Endothelial cell of umbilical vein (primary cell): ENCODE measurements at regions not wholly inside any gene's neighbourhood (a gene's known extent, or its start where the extent isn't known, plus 50 kb on each side); places are given as distances from the start of the nearest gene placed in this dataset.

Experiments
- BruUV-seq: library from RNA; stranded (reverse); fragments of 400-500 nt; replicated peaks from 2 replicates; lab custom pipeline; 2021; lab: Mats Ljungman, UMichigan
- CTCF ChIA-PET: fragments of 300-600, 350-600 bp; sonication (Branson Sonifier 250); formaldehyde crosslinking; loops from one replicate; lab custom pipeline; 2021; ENCODE audit warnings: antibody characterized with exemption, inconsistent platforms; lab: Charles Lee
- POLR2A ChIA-PET: fragments of 300-600, 350-600 bp; sonication (Branson Sonifier 250); formaldehyde crosslinking; loops from one replicate; lab custom pipeline; 2021; ENCODE audit warnings: antibody characterized with exemption, inconsistent platforms; lab: Charles Lee
- DNase-seq: peaks from one replicate; pipeline ENCODE4 v3.0.0-alpha.2; 2011; ENCODE audit warnings: low read depth, low spot score
- FAIRE-seq: peaks from 2 replicates; lab custom pipeline; 2011; peaks lifted over from hg19 to GRCh38; lab: Jason Lieb, UNC
- H2AFZ ChIP-seq: 2 replicates; pipeline ENCODE4 v1.6.0; 2012; ENCODE audit warnings: low read depth, low read length, control low read depth, inconsistent platforms
- H3K27ac ChIP-seq: 2 replicates; pipeline ENCODE4 v1.5.1; 2011; ENCODE audit warnings: low read depth, mild to moderate bottlenecking, control low read depth, low read length, moderate library complexity; ENCODE audit not compliant: insufficient read depth
- H3K27me3 ChIP-seq, 2 experiments: 2 replicates each; pipeline versions ENCODE4 v1.6.0 to v1.6.1; 2011; ENCODE audit warnings: low read length in 2 of 2, mixed read lengths in 1 of 2; ENCODE audit not compliant: control insufficient read depth in 2 of 2, insufficient read depth in 2 of 2
- H3K36me3 ChIP-seq, 2 experiments: 2 replicates in 1 of 2; 3 replicates in 1 of 2; pipeline ENCODE4 v1.5.1; 2011; ENCODE audit warnings: low read length in 2 of 2, mild to moderate bottlenecking in 1 of 2, moderate library complexity in 1 of 2; ENCODE audit not compliant: control insufficient read depth in 2 of 2, insufficient read depth in 2 of 2; ENCODE audit errors: extremely low read depth in 1 of 2
- H3K4me1 ChIP-seq: 3 replicates; pipeline ENCODE4 v1.5.1; 2011; ENCODE audit warnings: mild to moderate bottlenecking, low read length; ENCODE audit not compliant: control insufficient read depth, insufficient read depth; ENCODE audit errors: extremely low read depth
- H3K4me2 ChIP-seq: 2 replicates; pipeline ENCODE4 v1.6.1; 2011; ENCODE audit warnings: low read length, control low read depth, mixed read lengths; ENCODE audit not compliant: insufficient read depth
- H3K4me3 ChIP-seq, 3 experiments: fragments of 200-600 bp in 1 of 3; sonication (generic), shearing (Covaris generic) in 1 of 3; replicated peaks in 1 of 3; 2 replicates each; pipeline ENCODE4 v1.5.1; 2011 to 2016; ENCODE audit warnings: control low read depth in 3 of 3, low read length in 3 of 3, mild to moderate bottlenecking in 2 of 3, inconsistent platforms in 1 of 3, low read depth in 1 of 3, moderate library complexity in 1 of 3; ENCODE audit not compliant: insufficient read depth in 1 of 3
- H3K79me2 ChIP-seq: 2 replicates; pipeline ENCODE4 v1.6.0; 2012; ENCODE audit warnings: low read length, inconsistent platforms; ENCODE audit not compliant: control insufficient read depth, insufficient read depth
- H3K9ac ChIP-seq: replicated peaks from 2 replicates; pipeline ENCODE3; 2011; ENCODE audit warnings: low read length, control low read depth; ENCODE audit not compliant: insufficient read depth; ENCODE audit errors: extremely low read depth
- H3K9me1 ChIP-seq: replicated peaks from 3 replicates; pipeline ENCODE4 v1.6.0; 2011; ENCODE audit warnings: mild to moderate bottlenecking, low read length; ENCODE audit not compliant: control insufficient read depth, insufficient read depth; ENCODE audit errors: extremely low read depth
- H3K9me3 ChIP-seq: replicated peaks from 2 replicates; pipeline ENCODE4 v1.5.1; 2012; ENCODE audit warnings: low read length, inconsistent platforms; ENCODE audit not compliant: control insufficient read depth, insufficient read depth
- H4K20me1 ChIP-seq: replicated peaks from 2 replicates; pipeline ENCODE3; 2011; ENCODE audit warnings: mild to moderate bottlenecking, low read length; ENCODE audit not compliant: control insufficient read depth, insufficient read depth; ENCODE audit errors: extremely low read depth
- EZH2 ChIP-seq: IDR thresholded peaks from 2 replicates; pipeline ENCODE4 v1.6.1; 2012; ENCODE audit warnings: borderline replicate concordance, low read depth, mild to moderate bottlenecking, moderate library complexity, low read length, inconsistent platforms; ENCODE audit not compliant: severe bottlenecking
- FOS ChIP-seq: IDR thresholded peaks from 2 replicates; pipeline ENCODE4 v1.6.1; 2011; ENCODE audit warnings: mild to moderate bottlenecking, low read length, moderate library complexity, borderline replicate concordance; ENCODE audit not compliant: insufficient read depth
- GATA2 ChIP-seq: IDR thresholded peaks from 2 replicates; pipeline ENCODE4 v1.7.0; 2011; ENCODE audit warnings: low read depth, mild to moderate bottlenecking, moderate library complexity, mixed read lengths, low read length; ENCODE audit not compliant: insufficient read length, insufficient read depth
- JUN ChIP-seq: IDR thresholded peaks from 2 replicates; pipeline ENCODE4 v1.6.1; 2011; ENCODE audit warnings: borderline replicate concordance, low read depth; ENCODE audit not compliant: insufficient read length, insufficient read depth
- MYC ChIP-seq: IDR thresholded peaks from one replicate; pipeline ENCODE4 v1.6.1; 2011; ENCODE audit warnings: mild to moderate bottlenecking, low read depth, low read length
- POLR2A ChIP-seq: IDR thresholded peaks from 2 replicates; pipeline ENCODE4 v1.6.1; 2012; ENCODE audit warnings: low read depth, mild to moderate bottlenecking, control low read depth, low read length
- POLR2AphosphoS5 ChIP-seq: IDR thresholded peaks from 2 replicates; pipeline ENCODE4 v1.6.1; 2012; ENCODE audit warnings: low read depth, mild to moderate bottlenecking, control low read depth, low read length, moderate library complexity; ENCODE audit not compliant: insufficient read depth
- dilution Hi-C: fragments of 300-500 bp; cut with MboI; formaldehyde crosslinking; loops from one replicate; pipeline ENCODE4 v1.15.0; 2019; ENCODE audit warnings: low sequenced_read_pairs; ENCODE audit not compliant: extremely low pct_ligation_motif_present
- intact Hi-C: fragments of 100-400 bp; cut with micrococcal nuclease; formaldehyde crosslinking; loops from one replicate; pipeline ENCODE4 v1.10.0; 2022
- TF ChIP-seq, protein P1 (sequence below): IDR thresholded peaks from 2 replicates; pipeline ENCODE4 v1.6.1; 2011; ENCODE audit not compliant: insufficient read depth, insufficient read length
- TF ChIP-seq, protein P2 (sequence below), 2 donors: IDR thresholded peaks; 1 replicate in 1 of 2; 2 replicates in 1 of 2; pipeline ENCODE4 v1.5.1; 2011; ENCODE audit warnings: low read length in 2 of 2, mild to moderate bottlenecking in 2 of 2, moderate library complexity in 2 of 2, control low read depth in 1 of 2, inconsistent platforms in 1 of 2, low read depth in 1 of 2; ENCODE audit not compliant: insufficient read depth in 1 of 2; ENCODE audit errors: extremely low read depth in 1 of 2

DNA sequence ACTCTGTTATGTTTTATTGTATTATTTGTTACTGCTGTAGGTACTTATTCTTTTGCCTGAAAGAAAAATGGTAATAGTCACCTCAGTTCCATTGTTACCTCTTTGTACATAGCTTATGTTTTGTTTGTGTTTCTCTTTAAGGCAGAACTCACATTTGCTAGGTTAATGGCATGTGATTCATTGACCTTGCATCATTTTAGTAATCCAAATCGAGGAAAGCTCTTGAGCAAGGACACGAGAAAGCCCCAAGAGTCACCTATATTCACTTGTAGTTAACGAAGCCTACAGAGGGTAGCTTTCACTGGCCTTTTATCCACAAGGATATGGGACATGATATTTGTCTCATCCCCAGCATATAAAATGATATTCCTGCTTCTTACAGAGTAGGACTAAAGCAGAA lies 1765.2 kb downstream of the NCAM2 start:
- Histone ChIP-seq H3K79me2 (no peaks in the 10 kb centered on the region), H2AFZ (no peak overlapping the region), H3K27me3 (no peaks in the 10 kb centered on the region), H3K4me2 (no peak overlapping the region), H3K9ac (no peak overlapping the region), H3K9me1 (no peaks in the 10 kb centered on the region), H3K27ac (no peak overlapping the region), H3K36me3 (no peaks in the 10 kb centered on the region), H3K4me3 (no peak overlapping the region), H3K4me1 (no peaks in the 10 kb centered on the region), H4K20me1 (no peaks in the 10 kb centered on the region), H3K9me3 (no peaks in the 10 kb centered on the region)
- POLR2A ChIA-PET: no interaction called here
- DNase-seq (no peak), FAIRE-seq (no peak)
- CTCF ChIA-PET: interaction anchor here (1.0 kb wide), 1 partner anchor 12 kb away, joined by 4 read pairs; no protein-coding TSS in a partner anchor
- TF ChIP-seq MYC: no peak
- no peak for TF ChIP-seq FOS
- no peak for TF ChIP-seq GATA2
- no peak for TF ChIP-seq POLR2AphosphoS5
- TF ChIP-seq POLR2A: no peak
- TF ChIP-seq, protein P1, sequence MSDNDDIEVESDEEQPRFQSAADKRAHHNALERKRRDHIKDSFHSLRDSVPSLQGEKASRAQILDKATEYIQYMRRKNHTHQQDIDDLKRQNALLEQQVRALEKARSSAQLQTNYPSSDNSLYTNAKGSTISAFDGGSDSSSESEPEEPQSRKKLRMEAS: no peak
- TF ChIP-seq EZH2: no peak
- TF ChIP-seq, protein P2, sequence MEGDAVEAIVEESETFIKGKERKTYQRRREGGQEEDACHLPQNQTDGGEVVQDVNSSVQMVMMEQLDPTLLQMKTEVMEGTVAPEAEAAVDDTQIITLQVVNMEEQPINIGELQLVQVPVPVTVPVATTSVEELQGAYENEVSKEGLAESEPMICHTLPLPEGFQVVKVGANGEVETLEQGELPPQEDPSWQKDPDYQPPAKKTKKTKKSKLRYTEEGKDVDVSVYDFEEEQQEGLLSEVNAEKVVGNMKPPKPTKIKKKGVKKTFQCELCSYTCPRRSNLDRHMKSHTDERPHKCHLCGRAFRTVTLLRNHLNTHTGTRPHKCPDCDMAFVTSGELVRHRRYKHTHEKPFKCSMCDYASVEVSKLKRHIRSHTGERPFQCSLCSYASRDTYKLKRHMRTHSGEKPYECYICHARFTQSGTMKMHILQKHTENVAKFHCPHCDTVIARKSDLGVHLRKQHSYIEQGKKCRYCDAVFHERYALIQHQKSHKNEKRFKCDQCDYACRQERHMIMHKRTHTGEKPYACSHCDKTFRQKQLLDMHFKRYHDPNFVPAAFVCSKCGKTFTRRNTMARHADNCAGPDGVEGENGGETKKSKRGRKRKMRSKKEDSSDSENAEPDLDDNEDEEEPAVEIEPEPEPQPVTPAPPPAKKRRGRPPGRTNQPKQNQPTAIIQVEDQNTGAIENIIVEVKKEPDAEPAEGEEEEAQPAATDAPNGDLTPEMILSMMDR (IDR thresholded peaks at IDR 0.05; ENCODE audit: extremely low read depth in 1 of 2, insufficient read depth in 1 of 2, low read depth in 1 of 2, low read length in 2 of 2): no peak
- TF ChIP-seq JUN: no peak
- BruUV-seq: no TSS peak
- dilution Hi-C loops: no loop called here
- intact Hi-C loops: no loop called here
